GM19025 (cell line): ENCODE measurements at regions not wholly inside any gene's neighbourhood (a gene's known extent, or its start where the extent isn't known, plus 50 kb on each side); places are given as distances from the start of the nearest gene placed in this dataset.
"Not testable (repeated sequence)": the region's sequence is repeated elsewhere in the genome, so short reads cannot be mapped to it uniquely, and the experiment has no call there.

ENCODE experiments used
- ATAC-seq: cut with Tn5 transposase; IDR thresholded peaks from one replicate; pipeline ENCODE4 v1.9.1; 2021; ENCODE audit warnings: mild to moderate bottlenecking, low read depth, moderate library complexity; ENCODE audit not compliant: unreplicated experiment

- ATAC-seq, result no peak
Observed at GRCh38 chr4:12041828-12042227, 613.1 kb upstream of the HS3ST1 start.

GRCh38 chr4:12036450-12036849 lies 607.8 kb upstream of the HS3ST1 start:
- ATAC-seq, result no peak

- ATAC-seq, result no peak
Observed at GRCh38 chr4:12028258-12028657, 599.6 kb upstream of the HS3ST1 start.

GRCh38 chr4:12022409-12022808 lies 593.7 kb upstream of the HS3ST1 start:
- no peak for ATAC-seq

GRCh38 chr4:12016729-12017128 lies 588.0 kb upstream of the HS3ST1 start:
- no peak for ATAC-seq

- no peak for ATAC-seq
Observed at GRCh38 chr4:12005471-12005870, 576.8 kb upstream of the HS3ST1 start.

GRCh38 chr4:11996581-11996980 lies 567.9 kb upstream of the HS3ST1 start:
- not testable (repeated sequence) for ATAC-seq

GRCh38 chr4:11976726-11977263 lies 548.1 kb upstream of the HS3ST1 start:
- ATAC-seq, result no peak

- ATAC-seq, result no peak
Observed at GRCh38 chr4:11973270-11973669, 544.6 kb upstream of the HS3ST1 start.

- ATAC-seq, result no peak
Observed at GRCh38 chr4:11970754-11971153, 542.1 kb upstream of the HS3ST1 start.

GRCh38 chr4:11966782-11967181 lies 538.1 kb upstream of the HS3ST1 start:
- ATAC-seq, result no peak

- no peak for ATAC-seq
Observed at GRCh38 chr4:11954093-11954492, 525.4 kb upstream of the HS3ST1 start.

- ATAC-seq, result no peak
Observed at GRCh38 chr4:11949355-11949754, 520.7 kb upstream of the HS3ST1 start.

- not testable (repeated sequence) for ATAC-seq
Observed at GRCh38 chr4:11947629-11948028, 518.9 kb upstream of the HS3ST1 start.

GRCh38 chr4:11937941-11938340 lies 509.2 kb upstream of the HS3ST1 start:
- no peak for ATAC-seq

- ATAC-seq, result no peak
Observed at GRCh38 chr4:11931266-11931820, 502.6 kb upstream of the HS3ST1 start.

GRCh38 chr4:11929080-11929479 lies 500.4 kb upstream of the HS3ST1 start:
- ATAC-seq, result no peak

GRCh38 chr4:11919316-11919715 lies 490.6 kb upstream of the HS3ST1 start:
- no peak for ATAC-seq

GRCh38 chr4:11914406-11914805 lies 485.7 kb upstream of the HS3ST1 start:
- ATAC-seq, result no peak

GRCh38 chr4:11912886-11913285 lies 484.2 kb upstream of the HS3ST1 start:
- no peak for ATAC-seq

- ATAC-seq, result no peak
Observed at GRCh38 chr4:11910812-11911211, 482.1 kb upstream of the HS3ST1 start.

GRCh38 chr4:11908712-11909111 lies 480.0 kb upstream of the HS3ST1 start:
- ATAC-seq, result no peak

GRCh38 chr4:11908205-11908604 lies 479.5 kb upstream of the HS3ST1 start:
- ATAC-seq, result no peak
